ENCODE measurements at regions not wholly inside any gene's neighbourhood (a gene's known extent, or its start where the extent isn't known, plus 50 kb on each side); places are given as distances from the start of the nearest gene placed in this dataset.
"Not testable (repeated sequence)": the region's sequence is repeated elsewhere in the genome, so short reads cannot be mapped to it uniquely, and the experiment has no call there.

- no peak for DNase-seq
These were observed 437.1 kb downstream of the PLPP3 start for GRCh38 chr1:56142301-56142700.

- peak; percentile 90 for DNase-seq
These were observed 439.5 kb downstream of the PLPP3 start for GRCh38 chr1:56139836-56140235.

GRCh38 chr1:56137521-56138505 lies 441.6 kb downstream of the PLPP3 start:
- no peak for DNase-seq

DNA sequence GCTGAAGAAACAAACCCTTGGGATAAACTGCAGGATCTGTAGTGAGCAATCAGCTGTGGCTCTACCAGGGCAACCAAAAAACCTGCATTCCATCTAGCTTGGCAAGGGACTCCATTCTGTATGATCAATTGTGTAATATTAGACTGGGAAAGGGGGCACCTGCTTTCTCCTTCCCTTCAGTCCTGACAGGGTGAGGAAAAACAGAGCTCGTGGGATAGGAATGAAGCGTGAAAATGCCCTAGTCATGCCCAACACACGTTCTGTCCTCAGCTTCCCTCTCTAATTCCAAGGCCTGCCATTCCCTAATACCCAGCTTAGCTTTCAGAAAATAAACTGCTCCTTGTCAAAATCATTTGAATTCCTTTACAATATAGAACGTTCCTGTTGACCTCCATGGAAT lies 442.3 kb downstream of the PLPP3 start:
- DNase-seq = no peak

GRCh38 chr1:56135864-56136147 lies 443.6 kb downstream of the PLPP3 start:
- DNase-seq = no peak

GRCh38 chr1:56135069-56135863 lies 444.1 kb downstream of the PLPP3 start:
- no peak for DNase-seq

DNA sequence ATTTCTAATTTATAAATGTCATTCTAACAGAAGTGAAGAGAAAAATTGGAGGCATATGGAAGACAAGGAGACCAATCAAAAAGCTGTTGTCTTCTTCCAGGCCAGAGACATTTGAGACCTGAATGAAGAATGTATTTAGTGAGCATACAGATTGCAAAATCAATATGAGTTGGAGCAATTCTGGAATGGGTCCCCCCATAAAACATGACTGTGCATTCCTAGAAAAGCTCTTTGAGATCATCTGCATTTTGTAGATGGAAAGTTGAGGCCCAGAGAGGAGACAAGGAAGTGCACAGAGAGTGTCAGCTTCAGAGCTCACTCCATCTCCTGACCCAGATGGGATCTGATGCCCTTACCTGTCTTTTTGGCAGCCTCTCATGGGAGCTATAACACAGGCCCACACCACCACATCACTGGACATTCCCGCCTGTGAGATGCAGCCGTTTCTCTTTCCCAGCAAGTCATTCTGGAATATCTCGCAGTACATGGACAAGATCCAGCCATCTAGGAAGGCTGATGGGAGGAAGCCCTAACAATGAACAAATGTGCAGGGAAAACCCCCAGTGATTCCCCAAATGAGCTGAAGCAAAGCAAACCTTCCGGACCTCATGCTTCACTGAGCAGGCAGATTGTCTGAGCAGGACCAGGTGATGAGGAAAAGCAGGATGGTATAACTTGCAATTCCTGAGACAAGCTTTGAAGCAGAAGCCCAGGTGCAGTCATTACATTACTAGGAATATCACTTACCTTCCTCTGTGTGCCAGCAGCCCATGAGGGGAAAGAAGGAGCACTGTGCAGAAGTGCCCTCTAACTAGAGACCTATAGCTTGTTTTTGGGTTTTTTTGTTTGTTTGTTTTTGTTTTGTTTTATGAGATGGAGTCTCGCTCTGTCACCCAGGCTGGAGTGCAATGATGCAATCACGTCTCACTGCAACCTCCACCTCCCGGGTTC lies 445.6 kb downstream of the PLPP3 start:
- DNase-seq = no peak

DNA sequence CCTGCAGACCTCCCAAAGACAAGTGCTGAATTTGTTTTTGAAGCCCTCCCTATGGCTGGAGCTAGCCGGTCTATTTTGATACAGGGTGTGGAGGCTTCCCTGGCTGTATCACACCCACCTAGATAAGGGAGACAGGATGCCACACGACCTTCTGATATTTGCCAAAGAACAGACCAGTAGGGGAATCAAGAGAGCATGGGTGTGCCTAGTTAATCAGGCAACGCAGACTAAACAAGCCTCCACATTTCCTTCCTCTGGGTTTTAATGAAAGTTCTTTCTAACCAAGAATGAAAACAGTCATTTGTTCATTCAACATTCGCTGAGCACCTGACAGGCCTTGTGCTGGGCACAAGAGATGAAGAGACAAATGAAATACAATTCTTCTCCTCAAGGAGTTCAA lies 446.8 kb downstream of the PLPP3 start:
- no peak for DNase-seq

GRCh38 chr1:56129837-56130236 lies 449.5 kb downstream of the PLPP3 start:
- no peak for DNase-seq

- DNase-seq = no peak
These were observed 454.0 kb downstream of the PLPP3 start for GRCh38 chr1:56125316-56125715.

DNA sequence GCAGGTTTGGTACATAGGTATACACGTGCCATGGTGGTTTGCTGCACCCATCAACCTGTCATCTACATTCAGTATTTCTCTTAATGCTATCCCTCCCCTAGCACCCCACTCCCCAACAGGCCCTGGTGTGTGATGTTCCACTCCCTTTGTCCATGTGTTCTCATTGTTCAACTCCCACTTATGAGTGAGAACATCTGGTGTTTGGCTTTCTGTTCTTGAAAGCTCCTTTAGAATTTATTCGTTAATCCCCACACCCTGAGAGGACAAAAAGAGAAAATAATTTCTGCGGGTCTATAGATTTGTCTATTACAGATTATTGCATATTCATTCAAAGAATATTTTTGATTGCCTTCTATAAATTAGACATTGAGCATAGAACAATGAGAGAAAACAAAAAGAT lies 455.5 kb downstream of the PLPP3 start:
- DNase-seq = no peak

DNA sequence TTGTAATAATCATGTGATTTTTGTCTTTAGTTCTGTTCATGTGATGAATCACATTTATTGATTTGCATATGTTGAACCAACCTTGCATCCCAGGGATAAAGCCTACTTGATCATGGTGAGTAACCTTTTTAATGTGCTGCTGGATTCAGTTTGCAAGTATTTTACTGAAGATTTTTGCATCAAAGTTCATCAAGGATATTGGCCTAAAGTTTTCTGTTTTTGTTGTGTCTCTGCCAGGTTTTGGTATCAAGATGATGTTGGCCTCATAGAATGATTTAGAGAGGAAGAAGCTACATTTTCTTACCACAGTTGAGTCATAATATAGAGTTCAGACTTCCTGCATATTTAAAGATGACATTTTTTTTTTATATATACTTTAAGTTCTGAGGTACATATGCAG lies 455.9 kb downstream of the PLPP3 start:
- DNase-seq = no peak

DNA sequence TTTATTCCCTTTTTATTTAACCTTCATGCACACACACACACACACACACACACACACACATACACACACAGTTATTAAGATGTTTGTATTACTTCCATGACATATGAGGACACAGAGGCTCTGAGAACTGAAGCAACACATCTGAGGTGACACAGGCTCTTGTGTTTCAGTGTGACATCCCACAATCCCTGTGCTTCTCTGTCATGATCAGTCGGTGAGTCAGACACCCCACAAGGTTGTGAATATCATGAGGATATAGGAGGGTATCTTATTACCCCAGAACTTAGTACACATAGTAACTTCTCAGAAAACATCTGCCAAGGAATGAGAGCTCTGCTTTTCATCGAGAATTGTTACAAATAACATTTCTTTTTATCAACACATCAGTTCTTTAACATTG lies 459.3 kb downstream of the PLPP3 start:
- no peak for DNase-seq

GRCh38 chr1:56118676-56119075 lies 460.7 kb downstream of the PLPP3 start:
- not testable (repeated sequence) for DNase-seq

GRCh38 chr1:56115701-56116100 lies 463.7 kb downstream of the PLPP3 start:
- DNase-seq = no peak

- no peak for DNase-seq
These were observed 465.7 kb downstream of the PLPP3 start for GRCh38 chr1:56113679-56114078.

- no peak for DNase-seq
These were observed 472.1 kb downstream of the PLPP3 start for GRCh38 chr1:56107275-56107638.

GRCh38 chr1:56106531-56107274 lies 472.7 kb downstream of the PLPP3 start:
- DNase-seq = peak; percentile 55

DNA sequence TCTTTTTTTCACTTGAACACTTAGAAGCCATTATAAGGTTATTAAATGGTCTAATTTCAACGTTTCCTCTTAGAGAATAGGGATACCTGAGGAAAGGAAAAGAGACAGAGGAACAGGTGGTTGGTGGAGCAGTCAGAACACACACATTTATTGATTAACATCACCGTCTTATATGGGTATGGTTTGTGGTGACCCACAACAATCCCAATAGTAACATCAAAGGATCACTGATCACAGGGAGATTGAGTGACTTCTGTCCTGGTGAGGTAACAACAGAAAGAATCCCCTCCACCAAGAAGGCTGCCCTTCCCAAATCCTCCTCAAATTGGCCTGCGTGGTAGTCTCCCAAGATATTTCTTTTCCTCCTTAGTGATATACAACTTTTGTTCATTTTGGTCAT lies 474.0 kb downstream of the PLPP3 start:
- no peak for DNase-seq

DNA sequence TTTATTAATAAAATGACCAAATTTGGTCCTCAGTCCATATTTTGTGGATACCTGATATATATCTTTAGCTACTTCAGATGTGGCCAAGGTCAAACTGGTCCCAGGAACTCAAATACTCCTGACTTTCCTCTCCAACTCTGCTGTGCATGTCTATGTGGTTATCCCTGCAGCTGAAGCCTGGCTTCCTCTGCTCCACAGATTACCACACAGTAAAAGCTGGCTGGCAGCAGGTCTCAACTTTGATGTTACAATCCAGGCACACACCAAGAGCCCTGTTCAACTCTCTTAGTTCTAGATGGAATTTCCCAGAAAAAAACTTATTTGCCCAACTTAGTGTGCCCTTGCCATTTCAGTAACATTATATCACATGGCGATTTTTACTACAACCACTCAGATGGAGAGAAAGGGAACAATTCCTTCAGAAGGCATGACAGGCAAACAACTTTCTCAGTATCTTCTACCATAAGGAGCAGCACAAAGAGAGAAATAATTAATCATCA lies 479.5 kb downstream of the PLPP3 start:
- DNase-seq = peak; percentile 65

- no peak for DNase-seq
These were observed 480.4 kb downstream of the PLPP3 start for GRCh38 chr1:56098946-56099345.

GRCh38 chr1:56097713-56098112 lies 481.6 kb downstream of the PLPP3 start:
- no peak for DNase-seq
